Ascending aorta (tissue), 2 donors: ENCODE measurements at regions not wholly inside any gene's neighbourhood (a gene's known extent, or its start where the extent isn't known, plus 50 kb on each side); places are given as distances from the start of the nearest gene placed in this dataset.

Experiments
- DNase-seq, 2 donors: peaks; one replicate each; pipeline ENCODE4 v3.0.0-alpha.2; 2019; ENCODE audit warnings: low spot score in 2 of 2
- H3K27ac ChIP-seq, 2 donors: fragments of 200-600 bp; sonication (generic); one replicate each; pipeline ENCODE4 v1.5.1; 2016 to 2017; ENCODE audit warnings: mild to moderate bottlenecking in 1 of 2
- H3K27me3 ChIP-seq: fragments of 200-600 bp; sonication (generic); one replicate; pipeline ENCODE4 v1.5.1; 2017
- H3K36me3 ChIP-seq, 2 donors: fragments of 200-600 bp; sonication (generic); one replicate each; pipeline ENCODE4 v1.5.1; 2016
- H3K4me1 ChIP-seq, 2 donors: fragments of 200-600 bp; sonication (generic); one replicate each; pipeline ENCODE4 v1.5.1; 2016 to 2017; ENCODE audit warnings: mild to moderate bottlenecking in 1 of 2
- H3K4me3 ChIP-seq, 2 donors: fragments of 200-600 bp; sonication (generic); one replicate each; pipeline ENCODE4 v1.5.1; 2016 to 2017; ENCODE audit warnings: mild to moderate bottlenecking in 1 of 2
- H3K9me3 ChIP-seq, 2 donors: fragments of 200-600 bp; sonication (generic); one replicate each; pipeline ENCODE4 v1.5.1; 2016
- CTCF ChIP-seq, 3 experiments: fragments of 200-600 bp in 2 of 3; fragments of 450-650 bp in 1 of 3; sonication (generic) in 2 of 3; IDR thresholded peaks; one replicate each; pipeline ENCODE4 v1.5.1; 2016 to 2019; ENCODE audit warnings: antibody characterized with exemption in 3 of 3, mild to moderate bottlenecking in 1 of 3, moderate library complexity in 1 of 3
- intact Hi-C: fragments of 100-400 bp; cut with DNase I; formaldehyde crosslinking; loops from one replicate; pipeline ENCODE4 v1.15.1; 2023

- DNase-seq, result no peak
- Histone ChIP-seq H3K36me3 (no peaks in the 10 kb centered on the region), H3K27ac (no peak overlapping the region), H3K4me1 (no peaks in the 10 kb centered on the region), H3K27me3 (no peaks in the 10 kb centered on the region), H3K9me3 (no peaks in the 10 kb centered on the region), H3K4me3 (no peak overlapping the region)
- TF ChIP-seq CTCF (IDR thresholded peaks at IDR 0.05), result no peak
- intact Hi-C loops, result no loop called here
These were observed 480.5 kb upstream of the FSTL5 start for GRCh38 chr4:162644346-162644745.

GRCh38 chr4:162640152-162640551 lies 476.4 kb upstream of the FSTL5 start:
- no peak for DNase-seq
- Histone ChIP-seq H3K27ac (no peak overlapping the region), H3K36me3 (no peaks in the 10 kb centered on the region), H3K4me1 (no peaks in the 10 kb centered on the region), H3K9me3 (no peaks in the 10 kb centered on the region), H3K27me3 (no peaks in the 10 kb centered on the region), H3K4me3 (no peak overlapping the region)
- intact Hi-C loops, result no loop called here
- TF ChIP-seq CTCF (IDR thresholded peaks at IDR 0.05), result no peak

- Histone ChIP-seq H3K36me3 (no peaks in the 10 kb centered on the region), H3K4me3 (no peak overlapping the region), H3K4me1 (no peaks in the 10 kb centered on the region), H3K27ac (no peak overlapping the region), H3K9me3 (no peaks in the 10 kb centered on the region), H3K27me3 (no peaks in the 10 kb centered on the region)
- no peak for TF ChIP-seq CTCF (IDR thresholded peaks at IDR 0.05)
- no peak for DNase-seq
- intact Hi-C loops, result no loop called here
These were observed 470.6 kb upstream of the FSTL5 start for GRCh38 chr4:162634390-162634789.

- H3K9me3 ChIP-seq, result no peaks in the 10 kb centered on the region
- intact Hi-C loops, result no loop called here
- no peaks in the 10 kb centered on the region for H3K4me1 ChIP-seq
- no peak overlapping the region for H3K27ac ChIP-seq
- no peaks in the 10 kb centered on the region for H3K36me3 ChIP-seq
- TF ChIP-seq CTCF (IDR thresholded peaks at IDR 0.05), result no peak
- H3K27me3 ChIP-seq, result no peaks in the 10 kb centered on the region
- H3K4me3 ChIP-seq, result no peak overlapping the region
- no peak for DNase-seq
These were observed 458.9 kb upstream of the FSTL5 start for GRCh38 chr4:162622664-162623063.

- Histone ChIP-seq H3K27me3 (no peaks in the 10 kb centered on the region), H3K27ac (no peak overlapping the region), H3K4me1 (no peaks in the 10 kb centered on the region), H3K9me3 (no peaks in the 10 kb centered on the region), H3K36me3 (no peaks in the 10 kb centered on the region), H3K4me3 (no peak overlapping the region)
- no peak for DNase-seq
- TF ChIP-seq CTCF (IDR thresholded peaks at IDR 0.05), result no peak
- intact Hi-C loops, result no loop called here
These were observed 446.3 kb upstream of the FSTL5 start for GRCh38 chr4:162610116-162610515.

GRCh38 chr4:162586266-162586665 lies 422.5 kb upstream of the FSTL5 start:
- Histone ChIP-seq H3K9me3 (no peaks in the 10 kb centered on the region), H3K4me1 (no peaks in the 10 kb centered on the region), H3K27me3 (no peaks in the 10 kb centered on the region), H3K36me3 (no peaks in the 10 kb centered on the region), H3K4me3 (no peak overlapping the region), H3K27ac (no peak overlapping the region)
- no peak for TF ChIP-seq CTCF (IDR thresholded peaks at IDR 0.05)
- intact Hi-C loops, result no loop called here
- DNase-seq, result no peak
